K562 (cell line): ENCODE measurements at regions not wholly inside any gene's neighbourhood (a gene's known extent, or its start where the extent isn't known, plus 50 kb on each side); places are given as distances from the start of the nearest gene placed in this dataset.

Experiments used
- CHD7 ChIP-seq: fragments of 200-600 bp; sonication (generic); IDR thresholded peaks from one replicate; pipeline ENCODE4 v1.6.1; 2012; ENCODE audit warnings: mild to moderate bottlenecking, low read depth, low read length, inconsistent platforms
- E2F5 ChIP-seq: sonication (generic); formaldehyde crosslinking; IDR thresholded peaks from 2 replicates; pipeline ENCODE4 v1.8.0; 2022; ENCODE audit warnings: mild to moderate bottlenecking, missing genetic modification reagents
- TEAD2 ChIP-seq: fragments of 450-650 bp; IDR thresholded peaks from 2 replicates; pipeline ENCODE4 v1.6.1; 2016; ENCODE audit warnings: missing genetic modification characterization, control low read depth, missing compliant biosample characterization

DNA sequence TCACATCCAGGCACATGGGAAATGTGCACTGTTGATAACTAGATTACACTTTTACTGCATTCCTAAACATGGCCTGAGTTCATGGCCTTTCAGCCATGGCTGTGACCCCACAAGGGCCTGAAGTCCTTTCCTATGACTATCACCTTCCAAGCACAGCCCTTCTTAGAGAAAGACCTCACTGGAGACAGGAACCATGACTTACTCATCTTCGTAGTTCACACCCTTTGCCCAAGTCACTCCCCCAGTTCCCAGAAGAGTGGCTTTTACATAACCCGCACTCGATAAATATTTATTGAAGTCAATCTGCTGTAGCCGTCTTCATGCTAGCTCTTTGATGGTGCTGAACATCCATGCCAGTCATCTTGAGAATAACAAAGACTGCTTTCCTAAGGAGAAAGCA, 632.5 kb upstream of the NRP1 start (continued):
- TF ChIP-seq CHD7 (no peak), E2F5 (CRISPR knock-in tag) (no peak), TEAD2 (no peak)
